ENCODE measurements at regions not wholly inside any gene's neighbourhood (a gene's known extent, or its start where the extent isn't known, plus 50 kb on each side); places are given as distances from the start of the nearest gene placed in this dataset.

DNA sequence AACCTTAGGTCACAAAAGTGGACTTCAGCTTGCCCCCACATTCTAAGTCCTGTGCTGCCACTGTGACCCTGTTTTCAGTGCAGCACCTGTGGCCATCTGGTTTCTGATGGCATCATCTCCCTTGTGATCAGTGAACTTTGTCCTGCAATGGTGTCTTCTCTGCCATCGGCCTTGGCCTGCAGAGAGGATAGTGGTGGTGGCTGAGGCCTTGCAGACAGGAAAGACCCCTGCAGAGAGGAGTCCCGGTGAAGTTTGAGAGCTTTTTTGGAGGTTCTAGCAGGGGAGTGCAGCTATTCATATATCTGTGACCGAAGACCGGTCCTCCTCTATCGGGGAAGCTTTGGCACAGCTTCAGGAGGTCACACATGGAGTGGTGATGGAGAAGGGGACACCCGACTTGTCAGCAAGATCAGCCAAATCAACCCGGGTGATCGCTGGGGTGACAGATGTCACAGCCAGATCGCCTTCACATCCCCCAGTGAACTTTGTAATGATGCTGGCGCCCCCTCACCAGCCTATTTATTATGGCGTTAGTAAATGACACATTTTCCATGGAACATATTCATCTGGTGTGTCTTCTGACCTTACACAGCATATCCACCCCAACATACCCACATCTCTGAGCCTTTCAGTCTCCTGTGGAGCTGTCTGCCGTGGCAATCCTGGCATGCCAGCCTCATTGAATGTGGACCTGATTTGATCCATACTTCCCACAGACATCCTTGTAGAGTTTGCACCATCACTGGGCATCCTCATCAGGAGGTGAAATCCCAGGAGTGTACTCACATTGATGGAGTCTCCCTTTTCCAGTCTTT, 136.1 kb downstream of the PAPOLA start:
- DNase-seq = no peak

DNA sequence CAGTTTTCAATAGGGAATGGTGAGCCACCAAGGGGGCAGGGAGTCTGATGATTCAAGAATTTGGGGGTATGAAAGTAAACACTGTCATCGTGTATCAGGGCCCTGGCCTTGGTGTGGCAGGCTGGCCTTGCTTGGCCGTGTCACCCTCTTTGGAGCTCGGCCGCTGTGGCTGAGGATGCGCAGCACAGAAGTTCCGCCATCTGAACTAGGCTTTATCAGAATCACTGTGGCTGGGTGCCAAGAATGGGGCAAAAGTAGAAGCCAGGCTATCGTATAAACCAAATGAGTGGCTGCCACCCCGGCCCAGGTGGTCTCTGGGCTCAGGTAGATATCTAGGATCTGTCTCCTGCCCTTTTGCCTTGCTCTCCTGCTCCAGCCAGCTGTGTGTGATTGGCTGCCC, 137.4 kb downstream of the PAPOLA start:
- no peak for DNase-seq

DNA sequence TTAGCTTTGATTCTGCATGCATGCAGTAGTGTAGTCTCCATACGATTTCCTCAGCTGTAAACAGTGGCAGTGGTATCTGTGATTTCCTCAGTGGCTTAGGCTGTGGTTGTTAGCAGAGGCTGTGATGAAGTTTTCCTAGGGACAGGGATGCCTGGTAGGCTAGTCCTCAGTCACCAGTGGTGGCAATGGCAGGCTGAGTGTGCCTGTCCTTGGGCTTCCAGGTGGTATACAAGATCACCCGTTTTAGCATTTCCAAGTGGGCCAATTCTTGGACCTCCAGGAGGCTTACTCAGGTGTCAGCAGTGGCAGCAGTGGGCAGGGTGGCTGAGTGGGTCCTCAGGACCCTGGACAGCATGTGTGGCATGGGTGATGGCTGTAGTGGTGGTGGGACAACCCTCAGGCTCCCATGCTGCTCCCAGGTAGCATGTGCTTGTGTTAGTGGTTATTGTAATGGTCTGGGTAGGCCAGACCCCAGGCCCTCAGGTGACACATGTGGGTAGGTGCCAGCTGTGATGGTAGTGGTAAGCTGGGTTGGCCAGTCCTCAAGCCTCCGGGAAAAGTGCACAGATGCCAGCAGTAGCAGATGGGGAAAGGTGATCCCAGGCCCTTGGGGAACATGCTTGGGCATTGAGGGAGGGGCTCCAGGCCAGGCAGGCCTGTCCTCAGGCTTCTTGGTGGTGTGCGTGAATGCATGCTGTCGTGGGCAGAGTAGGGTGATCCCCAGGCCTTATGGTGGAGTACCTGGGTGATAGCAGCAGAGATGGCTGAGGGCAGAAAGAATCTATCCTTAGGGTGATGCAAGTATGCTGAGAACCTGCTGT, 146.5 kb downstream of the PAPOLA start:
- DNase-seq = no peak

DNA sequence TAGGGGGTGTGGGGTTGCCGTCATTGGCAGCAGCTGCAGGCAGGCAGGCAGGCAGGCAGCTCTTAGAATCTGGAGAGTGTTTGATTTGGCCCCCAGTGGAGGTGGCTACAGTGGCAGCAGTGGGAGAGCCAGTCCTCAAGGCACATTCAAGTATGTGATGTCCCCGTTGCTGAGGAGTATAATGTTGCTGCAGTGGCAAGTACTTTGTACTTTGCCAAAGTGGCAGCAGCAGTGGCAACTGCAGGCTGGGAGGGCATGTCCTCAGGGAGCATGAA, 147.1 kb downstream of the PAPOLA start:
- DNase-seq = no peak

DNA sequence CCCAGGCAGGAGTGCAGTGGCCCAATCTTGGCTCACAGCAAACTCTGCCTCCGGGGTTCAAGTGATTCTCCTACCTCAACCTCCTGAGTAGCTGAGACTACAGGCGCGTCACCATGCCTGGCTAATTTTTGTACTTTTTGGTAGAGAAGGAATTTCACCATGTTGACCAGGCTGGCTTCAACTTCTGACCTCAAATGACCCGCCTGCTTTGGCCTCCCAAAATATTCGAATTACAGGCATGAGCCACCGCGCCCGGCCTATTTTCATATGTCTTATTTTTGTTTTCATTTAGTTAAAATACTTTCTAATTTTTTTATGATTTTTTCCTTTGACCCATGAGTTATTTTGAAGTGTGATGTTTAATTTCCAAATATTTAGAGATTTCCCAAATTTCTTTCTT, 143.6 kb upstream of the VRK1 start:
- DNase-seq = no peak

DNA sequence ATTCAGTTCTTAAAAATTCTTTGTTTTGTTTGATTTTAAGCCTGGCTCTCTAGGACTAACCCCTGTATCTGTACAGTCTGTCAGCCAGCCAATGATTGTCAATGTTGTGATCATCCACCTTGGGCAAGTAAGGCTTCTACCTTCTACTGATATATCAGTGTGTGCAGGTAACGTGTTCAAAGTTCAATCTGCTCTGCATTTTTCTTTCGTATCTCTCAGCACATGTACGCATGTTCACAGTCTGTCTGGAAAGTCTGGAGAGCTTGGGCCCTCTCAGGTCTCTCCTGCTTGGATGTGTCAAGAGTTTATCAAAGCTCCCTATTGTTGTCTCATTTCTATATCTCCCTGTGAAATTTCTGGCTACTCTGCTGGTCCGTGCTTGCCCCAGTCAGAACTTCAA, 138.6 kb upstream of the VRK1 start:
- DNase-seq = no peak

DNA sequence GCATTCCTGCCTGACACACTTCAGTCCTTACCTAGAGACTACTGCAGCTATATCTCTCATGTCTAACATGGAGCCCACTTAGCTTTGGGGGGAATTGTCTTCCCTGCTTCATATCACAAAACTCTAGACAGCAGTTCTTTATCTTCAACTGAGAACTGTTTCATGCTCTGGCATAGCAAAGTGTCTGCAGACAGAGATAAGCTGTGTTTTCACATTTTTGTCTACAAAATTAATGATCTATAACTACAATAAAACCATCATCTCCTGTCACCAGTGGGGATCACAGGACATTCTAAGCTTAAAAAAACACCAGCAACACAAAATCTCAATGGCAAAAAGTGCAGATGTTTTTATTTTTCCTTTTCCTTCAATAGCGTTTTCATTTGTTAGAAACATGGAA, 137.1 kb upstream of the VRK1 start:
- no peak for DNase-seq

DNA sequence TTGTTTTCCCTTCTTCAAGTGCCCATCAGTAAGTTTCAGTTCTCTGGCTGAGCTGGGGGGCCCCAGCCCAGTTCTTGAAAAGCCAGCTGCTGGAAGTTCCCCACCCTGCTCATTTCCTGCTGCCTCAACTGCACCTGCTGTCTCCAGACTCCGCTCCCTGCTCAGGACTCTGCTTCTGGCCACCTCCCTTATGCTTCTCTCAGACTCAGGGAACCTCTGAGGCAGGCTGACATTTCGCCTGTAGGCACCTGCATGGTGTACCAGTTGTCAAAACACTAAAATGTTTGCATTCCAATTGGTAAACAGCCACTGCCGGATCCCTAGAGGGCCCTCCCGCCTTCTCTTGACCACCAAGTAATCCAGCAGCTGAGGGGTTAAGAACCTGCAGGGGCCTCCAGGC, 136.5 kb upstream of the VRK1 start:
- no peak for DNase-seq

DNA sequence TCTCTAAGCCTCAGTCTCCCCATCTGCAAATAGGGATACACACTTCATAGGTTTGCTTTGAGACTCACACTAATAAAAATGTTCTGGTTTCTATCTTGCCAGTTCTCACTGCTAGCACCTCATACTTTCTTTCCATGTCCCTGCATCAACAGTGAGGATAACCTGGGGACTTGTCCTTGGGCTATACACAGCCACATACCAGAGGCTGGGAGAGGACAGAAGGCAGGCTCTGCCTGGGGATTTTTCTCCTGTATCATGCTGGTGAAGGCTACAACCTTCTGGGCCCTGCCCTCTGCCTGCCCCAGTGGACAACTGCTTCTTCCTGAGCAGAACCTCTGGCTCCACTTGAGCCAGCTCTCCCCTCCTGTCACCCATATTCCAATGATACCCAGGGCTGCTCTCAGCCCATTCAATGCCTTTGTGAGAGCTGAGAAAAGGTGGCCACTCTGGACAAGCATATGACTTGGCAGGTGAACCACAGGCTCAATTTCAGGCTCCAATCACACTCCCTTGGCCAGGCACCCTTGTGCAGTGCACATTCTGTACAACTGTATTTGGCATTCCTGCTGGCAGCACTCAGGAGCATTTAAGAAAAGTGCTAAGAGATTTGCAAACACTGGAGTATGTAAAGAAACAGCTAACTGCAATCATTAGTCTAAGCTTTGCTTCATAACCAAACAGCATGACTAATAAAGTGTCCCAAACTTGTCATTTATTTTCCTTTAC, 135.8 kb upstream of the VRK1 start:
- no peak for DNase-seq

DNA sequence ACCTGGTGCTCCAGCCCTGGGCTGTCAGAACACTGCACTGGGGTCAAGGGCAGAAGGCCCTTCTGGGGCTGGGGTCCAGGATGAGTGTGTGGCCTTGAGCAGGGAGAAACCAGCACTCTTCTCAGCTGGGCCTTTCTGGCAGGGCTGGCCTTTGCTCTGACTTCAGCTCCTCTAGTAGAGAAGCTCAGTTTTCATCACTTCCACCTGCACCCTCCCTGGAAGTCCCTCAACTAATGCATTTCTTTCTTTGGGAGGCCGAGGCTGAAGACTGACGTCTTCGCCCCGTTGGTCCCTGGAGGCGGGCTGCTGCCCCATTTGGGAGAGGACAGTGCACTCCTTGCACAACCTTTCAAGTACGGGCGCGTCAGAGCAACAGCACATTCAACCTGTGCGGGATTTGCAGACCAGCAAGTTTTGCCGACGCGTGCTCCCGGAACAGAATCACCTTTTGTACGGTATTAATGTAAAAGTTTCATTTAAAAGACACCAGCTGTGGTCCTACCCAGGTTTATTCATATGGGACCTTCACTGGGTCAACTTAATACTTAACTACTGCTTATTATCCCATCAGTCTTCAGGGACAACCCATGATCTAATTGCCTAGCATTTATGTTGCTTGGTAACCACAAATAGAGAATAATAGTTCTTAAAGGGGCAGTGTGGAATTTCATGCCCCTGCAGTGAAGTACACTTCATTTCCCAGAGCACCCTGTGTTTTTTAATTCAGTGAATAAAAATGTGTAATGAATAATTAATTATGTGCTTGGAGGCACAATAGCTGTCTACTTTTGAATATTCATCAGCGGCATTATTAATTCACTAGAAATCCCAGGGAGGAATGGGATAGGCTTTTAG, 134.8 kb upstream of the VRK1 start:
- no peak for DNase-seq

DNA sequence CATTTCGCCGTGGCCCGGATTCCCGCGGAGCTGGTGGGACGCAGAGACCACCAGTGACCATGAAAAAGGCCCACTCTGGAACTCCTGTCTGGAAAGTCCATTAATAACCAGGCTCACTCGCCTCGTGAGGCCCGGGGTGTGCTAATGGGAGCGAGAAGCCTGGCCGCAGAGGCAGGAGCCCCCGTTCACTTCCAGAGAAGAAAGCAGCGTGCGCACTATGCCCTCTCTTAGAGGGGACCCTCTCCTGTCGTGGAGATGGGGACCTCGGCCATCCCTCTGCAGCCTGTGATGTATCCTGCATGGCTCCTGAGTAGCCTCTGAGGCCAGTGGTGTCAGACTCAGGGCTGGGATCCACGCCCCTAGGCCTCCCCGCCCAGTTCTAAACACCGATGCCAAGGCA, 134.1 kb upstream of the VRK1 start:
- DNase-seq = no peak

DNA sequence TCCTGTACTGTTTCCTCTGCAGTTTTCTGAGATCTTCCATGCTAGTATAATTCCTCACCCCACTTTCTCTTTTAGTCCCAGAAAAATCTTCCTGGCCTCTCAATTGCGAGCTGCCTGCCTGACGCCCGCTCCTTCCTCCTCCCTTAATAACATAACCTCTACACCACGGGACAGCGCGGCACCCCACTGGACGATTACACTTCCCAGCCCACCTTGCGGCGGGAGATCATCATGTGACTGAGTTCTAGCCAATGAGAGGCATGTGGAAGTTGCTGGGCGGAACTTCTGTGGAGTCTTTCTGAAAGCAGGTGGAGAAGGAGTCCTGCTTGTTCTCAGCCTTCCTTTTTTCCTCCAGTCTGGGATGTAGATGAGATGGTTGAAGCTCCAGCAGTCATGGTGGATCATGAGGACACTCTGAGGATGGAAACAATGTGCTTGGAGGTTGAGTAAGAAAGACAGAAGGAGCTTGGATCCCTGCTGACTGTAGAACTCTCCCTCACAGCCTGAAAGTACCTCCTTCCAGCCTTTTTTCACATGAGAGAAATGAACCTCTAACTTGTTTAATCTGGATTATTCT, 133.6 kb upstream of the VRK1 start:
- no peak for DNase-seq

DNA sequence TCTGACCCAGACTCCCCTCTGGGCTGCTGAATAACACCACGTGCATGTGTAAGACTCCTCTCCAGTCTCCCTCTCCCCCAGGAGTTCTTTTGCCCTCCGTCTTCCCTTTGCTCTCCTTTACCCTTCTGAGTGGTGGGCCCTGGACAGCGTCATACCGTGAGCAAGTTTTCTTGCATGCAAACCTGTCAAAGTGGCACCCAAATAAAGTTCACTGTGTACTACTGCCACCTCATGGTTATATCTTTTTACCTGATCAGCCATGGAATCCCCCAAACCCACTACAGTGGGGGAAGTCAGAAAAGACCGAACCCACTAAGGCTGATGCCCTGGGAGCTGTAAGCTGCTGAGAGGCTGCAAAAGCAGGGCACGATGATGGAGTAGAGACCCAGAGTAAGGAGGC, 131.1 kb upstream of the VRK1 start:
- no peak for DNase-seq

DNA sequence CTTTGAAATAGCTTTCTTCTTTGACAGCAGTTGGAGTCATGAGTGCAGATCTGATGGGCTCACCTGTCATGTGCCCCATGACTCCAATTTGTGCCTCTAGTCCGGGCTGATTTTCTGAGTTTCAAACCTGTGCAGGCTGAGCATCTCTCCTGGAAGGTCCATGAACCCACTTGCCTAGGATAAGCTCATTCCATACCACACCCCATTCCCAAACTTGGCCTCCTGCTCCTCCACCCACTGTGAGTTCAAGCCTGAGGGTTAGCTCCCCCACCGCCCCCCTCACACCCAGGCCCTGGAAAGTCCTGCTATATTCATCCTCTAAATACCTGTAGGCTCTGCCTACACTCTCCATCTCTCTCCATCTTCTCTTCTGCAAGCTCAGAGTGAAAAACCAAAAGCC, 126.8 kb upstream of the VRK1 start:
- DNase-seq = no peak

DNA sequence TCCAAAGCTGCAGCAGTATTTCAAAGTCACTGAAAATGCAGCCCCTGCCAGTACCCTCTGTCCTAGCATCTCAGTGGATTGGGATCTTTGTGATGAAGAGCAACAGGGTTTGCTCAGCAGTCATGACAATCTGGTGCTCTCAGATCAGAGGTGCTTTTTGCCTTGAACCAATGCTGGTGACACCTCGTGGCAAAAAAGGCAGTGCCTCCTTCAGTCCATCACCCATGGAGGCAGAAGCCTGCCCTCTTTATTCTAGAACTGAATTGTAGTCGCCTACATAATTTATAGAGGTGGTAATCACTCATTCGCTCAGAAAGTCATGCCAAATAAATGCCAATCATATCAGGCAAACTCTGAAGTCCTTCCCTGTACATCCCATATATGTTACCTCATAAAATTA, 126.0 kb upstream of the VRK1 start:
- no peak for DNase-seq

DNA sequence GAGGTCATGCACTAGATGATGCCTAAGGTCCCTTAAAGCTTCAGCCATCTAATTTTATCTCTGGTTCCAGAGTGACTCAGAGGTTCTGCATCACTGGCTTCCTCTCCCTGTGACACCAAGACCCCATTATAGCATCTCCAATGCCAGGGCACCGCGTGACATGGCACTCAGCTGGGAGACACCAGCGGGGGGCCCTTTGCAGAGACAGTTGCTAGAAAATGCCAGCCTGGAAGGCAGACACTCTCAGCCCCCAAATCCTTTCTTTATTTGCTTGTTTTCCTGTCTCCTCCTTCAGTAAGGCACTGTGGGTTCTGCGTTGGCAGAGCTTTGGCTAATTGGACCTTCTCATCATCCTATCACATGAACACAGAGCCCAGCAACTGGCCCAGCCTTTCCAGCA, 123.5 kb upstream of the VRK1 start:
- no peak for DNase-seq

DNA sequence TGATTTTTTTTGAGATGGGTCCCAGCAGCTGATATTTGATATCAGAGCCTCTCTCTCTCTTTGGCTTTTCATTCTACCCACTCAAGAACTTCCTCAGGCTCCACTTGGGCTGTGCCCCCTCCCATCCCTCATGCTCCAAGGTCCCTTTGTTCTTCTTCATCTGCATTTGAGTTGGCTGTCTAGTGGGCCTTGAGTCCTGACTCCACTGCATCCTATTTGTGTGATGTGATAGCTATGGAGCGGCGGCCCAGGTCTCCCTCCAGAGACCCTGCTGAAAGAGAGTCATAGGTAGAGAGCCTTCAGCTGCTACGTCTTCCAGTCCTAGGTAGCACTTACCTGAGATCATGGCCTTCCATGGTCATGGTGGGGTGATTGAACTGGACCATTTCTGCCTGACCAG, 123.1 kb upstream of the VRK1 start:
- DNase-seq = no peak

DNA sequence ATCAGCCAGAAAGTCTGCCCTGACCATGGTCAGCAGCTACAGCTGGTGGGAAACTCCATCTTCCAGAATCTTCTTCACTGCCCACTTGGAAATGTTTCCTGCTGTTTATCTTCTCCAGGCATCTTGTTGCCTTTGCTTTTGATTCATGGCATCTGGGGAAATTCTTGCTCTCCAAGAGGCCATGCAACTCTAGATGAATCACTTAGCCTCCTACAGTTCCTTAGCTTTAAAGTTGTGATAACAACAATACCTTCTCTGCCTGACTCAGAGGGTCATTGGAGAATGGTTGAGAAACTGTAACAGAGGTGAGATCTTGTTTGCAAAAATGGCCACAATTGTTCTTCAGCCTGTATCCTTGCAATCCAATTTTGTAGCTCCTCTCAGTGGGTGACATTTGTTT, 121.0 kb upstream of the VRK1 start:
- DNase-seq = no peak

DNA sequence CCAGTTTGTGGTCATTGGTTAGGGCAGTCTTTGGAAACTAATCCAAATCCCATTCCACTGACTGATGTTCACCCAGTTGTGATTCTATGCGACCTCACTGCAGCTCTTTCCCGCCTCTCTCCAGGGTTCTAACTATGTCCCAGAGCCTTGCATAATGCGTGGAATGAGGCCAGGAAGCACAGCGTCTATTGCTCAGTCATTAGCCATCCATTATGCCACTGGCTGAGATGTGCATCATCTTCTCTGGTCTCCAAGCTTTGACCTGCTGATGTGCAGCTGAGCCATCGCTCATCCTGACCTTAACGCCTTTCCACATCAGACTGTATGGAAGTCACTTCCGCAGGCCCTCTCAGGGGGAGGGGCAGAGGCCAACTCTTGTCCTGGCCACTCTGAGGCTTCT, 115.4 kb upstream of the VRK1 start:
- DNase-seq = no peak

DNA sequence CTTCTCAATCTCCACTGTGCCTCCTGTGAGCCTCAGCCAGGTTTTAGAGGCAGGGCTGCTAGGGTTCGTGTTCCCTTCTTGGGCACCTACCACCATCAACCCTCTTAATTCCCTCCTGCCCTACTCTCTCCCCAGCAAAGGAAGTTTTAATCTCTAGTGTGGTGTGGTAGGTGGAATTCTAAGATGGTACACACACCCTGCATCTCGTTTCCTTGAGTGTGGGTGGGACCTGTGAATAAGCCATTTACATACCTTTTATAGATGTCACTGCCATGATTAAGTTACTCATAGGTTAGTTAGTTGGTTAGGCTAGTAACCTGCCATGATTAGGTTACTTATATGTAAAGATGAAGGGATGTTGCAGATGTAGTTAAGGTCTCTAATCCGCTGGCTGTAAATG, 114.8 kb upstream of the VRK1 start:
- no peak for DNase-seq

DNA sequence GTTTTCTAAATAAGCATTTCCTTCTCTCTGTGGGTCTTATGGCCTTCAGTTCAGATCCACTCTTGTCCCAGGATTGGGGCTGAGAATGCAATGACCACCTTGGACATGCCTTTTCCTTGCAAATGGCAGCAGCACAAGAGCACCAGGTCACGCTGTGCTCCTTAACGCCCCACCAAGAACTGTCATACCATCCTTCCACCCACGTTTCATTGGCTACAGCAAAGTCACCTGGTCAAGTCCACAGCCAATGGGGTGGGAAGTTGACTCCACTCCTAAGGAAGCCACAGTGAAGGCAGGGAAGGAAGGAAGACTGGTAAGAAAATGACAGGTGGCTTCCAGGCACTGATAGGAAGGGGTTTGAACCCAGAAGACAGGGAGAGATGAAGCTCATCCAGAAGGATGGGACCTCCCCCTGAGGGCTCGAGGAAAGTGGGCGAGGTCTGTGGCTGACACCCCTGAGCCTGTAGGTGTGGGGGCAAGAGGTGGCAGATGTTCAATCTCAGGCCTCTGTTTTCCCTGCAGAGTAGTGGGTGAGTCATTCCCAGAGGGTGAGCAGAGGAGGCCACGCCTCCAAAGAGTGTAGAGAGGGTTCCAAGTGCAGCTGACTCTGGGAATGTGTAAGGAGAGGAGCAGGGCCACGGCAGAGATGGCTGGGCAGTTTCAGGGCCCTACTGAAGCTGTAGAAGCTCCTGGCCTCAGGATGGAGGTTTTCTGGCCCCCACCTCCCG, 113.5 kb upstream of the VRK1 start:
- no peak for DNase-seq

DNA sequence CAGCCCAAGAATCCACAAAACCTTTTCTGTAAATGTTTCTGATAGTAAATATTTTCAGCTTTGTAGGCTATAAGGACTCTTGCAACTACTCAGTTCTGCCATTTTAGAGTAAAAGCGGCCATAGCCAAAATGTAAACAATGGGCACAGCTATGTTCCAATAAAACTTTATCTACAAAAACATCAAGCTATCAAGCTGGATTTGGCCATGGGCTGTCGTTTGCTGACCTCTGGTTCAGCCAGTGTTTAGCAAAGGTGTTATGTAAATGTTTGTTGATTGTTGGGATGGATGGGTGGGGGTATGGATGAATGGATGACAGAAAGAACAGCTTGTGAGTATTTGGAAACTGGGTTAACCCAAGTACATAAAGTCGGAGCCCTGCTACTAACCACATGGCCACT, 111.1 kb upstream of the VRK1 start:
- DNase-seq = no peak
